ENCODE measurements at regions not wholly inside any gene's neighbourhood (a gene's known extent, or its start where the extent isn't known, plus 50 kb on each side); places are given as distances from the start of the nearest gene placed in this dataset.

GRCh38 chr4:100083289-100083688 is 107.0 kb downstream of the DDIT4L start:
- DNase-seq = no peak

DNA sequence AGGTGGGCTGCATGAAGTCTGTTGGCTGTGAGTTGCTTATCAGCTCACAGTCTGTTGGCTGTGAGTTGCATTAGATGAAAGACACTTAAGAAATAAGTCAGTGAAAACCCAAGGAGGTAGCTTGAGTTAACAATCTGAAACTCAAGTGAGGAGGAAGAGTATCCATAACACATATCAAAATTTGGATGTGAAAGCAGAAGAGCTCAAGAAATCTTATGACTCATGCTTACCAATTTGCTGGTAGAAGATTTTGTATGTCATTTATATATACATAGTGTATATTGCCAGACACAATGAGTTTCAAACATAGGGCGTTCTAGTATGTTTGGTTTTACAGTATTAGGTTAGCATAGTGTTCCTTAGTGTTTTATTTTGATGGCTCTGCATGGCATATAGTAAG is 107.4 kb downstream of the DDIT4L start:
- DNase-seq = no peak

GRCh38 chr4:100081491-100081890 is 108.8 kb downstream of the DDIT4L start:
- no peak for DNase-seq

- DNase-seq = no peak
Measured at GRCh38 chr4:100079264-100079663, 111.0 kb downstream of the DDIT4L start.

DNA sequence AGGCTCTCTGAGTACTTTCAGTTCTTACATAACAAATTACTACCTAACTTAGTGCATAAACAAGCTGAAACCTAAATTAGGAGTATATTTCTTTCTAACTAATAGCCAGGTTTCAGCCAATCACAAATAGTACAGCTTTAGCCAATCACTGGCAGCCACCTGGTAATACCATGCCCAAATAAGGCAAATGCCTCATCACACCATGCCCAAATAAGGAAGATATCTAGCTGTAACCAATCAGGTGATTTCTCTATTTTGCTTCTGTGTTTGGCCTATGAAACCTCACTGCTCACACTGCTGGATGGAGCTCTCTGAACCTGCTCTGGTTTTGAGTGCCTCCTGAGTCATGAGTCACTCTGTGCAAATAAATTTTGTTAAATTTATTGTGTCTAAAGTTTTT is 113.5 kb downstream of the DDIT4L start:
- DNase-seq = no peak

GRCh38 chr4:100075486-100076270 is 114.6 kb downstream of the DDIT4L start:
- DNase-seq = no peak

DNA sequence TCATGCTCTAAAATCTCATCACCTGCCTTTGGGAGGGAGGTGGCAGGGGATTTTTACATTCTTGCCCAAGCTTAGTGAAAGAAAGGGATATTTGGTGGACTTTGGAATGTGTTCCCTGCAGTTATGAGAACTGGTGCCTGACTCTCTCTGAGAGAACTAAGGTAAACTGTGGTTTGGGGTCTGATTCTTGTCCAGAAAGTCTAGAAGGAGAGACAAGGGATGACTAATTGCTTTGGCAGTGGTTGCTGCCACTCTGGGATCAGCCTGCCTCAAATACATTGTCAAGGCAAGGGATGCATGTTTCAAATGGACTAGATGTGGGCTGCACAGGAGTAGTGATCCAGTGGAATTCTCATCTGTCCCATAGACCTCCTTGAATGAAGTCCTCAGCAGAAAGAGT is 115.2 kb downstream of the DDIT4L start:
- no peak for DNase-seq

DNA sequence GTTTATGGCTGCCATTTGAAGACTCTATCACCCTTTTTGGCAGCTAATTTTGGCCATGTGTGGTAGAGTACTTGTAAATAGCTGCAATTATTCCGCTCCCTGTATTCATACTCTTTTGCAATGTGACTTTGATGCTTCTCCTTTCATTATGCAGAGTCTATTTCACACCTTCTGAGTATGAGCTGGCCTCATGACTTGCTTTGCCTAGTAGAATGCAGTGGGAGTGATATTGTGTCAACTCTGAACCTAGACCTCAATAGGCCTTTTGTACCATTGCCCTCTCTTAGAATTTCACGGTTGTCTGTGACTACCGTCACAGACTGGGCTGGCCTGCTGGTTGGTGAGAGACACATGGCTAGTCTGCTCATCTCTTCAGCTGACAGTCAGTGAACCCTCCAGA is 118.8 kb downstream of the DDIT4L start:
- DNase-seq = no peak

GRCh38 chr4:100070868-100071267 is 119.4 kb downstream of the DDIT4L start:
- no peak for DNase-seq

GRCh38 chr4:100069207-100069606 is 119.1 kb upstream of the H2AZ1 start:
- no peak for DNase-seq

GRCh38 chr4:100067255-100067654 is 117.2 kb upstream of the H2AZ1 start:
- DNase-seq = no peak

DNA sequence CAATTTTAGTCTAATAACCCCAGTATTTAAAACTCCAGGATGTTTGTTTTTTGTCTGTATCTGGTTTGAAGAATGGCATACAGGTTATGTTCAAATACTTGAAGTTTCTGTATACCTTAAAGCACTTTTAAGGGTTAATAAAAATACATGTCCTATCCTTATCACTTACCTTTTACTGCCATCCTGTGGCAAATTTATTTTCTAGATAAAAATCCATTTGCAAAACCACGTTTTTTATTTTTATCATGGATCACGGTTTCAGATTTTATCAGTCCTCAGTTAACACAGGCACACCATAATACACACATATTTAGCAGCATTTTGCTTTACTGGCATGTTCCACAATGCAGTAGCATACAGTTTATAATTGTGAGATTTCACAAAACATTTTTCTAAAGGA is 113.3 kb upstream of the H2AZ1 start:
- no peak for DNase-seq

DNA sequence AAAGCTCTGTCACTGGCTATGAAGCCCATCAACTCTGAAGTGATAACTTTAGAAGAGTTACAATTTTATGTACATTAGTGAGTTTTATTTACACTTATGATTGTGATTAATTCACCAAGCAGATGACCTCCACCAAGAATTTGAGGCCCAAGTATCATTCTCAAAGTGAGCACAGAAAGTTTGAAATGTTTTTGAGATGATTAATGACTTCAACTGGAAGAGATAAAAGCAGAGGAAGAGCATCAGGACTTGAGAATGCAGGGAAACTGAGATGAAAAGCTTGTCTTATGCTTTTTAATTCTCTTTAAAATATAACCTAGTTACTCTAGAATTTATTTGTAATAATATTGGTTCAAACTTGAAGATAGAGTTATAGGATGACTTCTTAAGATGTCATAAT is 112.8 kb upstream of the H2AZ1 start:
- DNase-seq = no peak

- no peak for DNase-seq
Measured at GRCh38 chr4:100061835-100062234, 111.8 kb upstream of the H2AZ1 start.

GRCh38 chr4:100060765-100061416 is 110.8 kb upstream of the H2AZ1 start:
- DNase-seq = no peak

DNA sequence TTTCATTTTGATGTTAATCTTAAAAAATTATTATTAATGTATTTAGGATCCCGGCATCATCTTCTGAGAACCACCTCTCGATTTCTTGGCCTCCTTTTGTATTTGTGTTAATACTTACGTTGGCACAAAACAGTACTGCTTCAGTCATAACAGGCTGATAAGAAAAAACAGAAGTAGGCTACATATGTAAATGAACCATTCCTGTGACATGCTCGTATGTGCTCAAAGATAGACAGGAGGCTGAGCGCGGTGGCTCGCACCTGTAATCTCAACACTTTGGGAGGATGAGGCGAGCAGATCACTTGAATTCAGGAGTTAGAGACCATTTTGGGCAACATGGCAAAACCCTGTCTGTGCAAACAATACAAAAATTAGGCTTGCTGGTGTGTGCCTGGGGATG is 109.4 kb upstream of the H2AZ1 start:
- no peak for DNase-seq

- no peak for DNase-seq
Measured at GRCh38 chr4:100056701-100057100, 106.6 kb upstream of the H2AZ1 start.

- DNase-seq = no peak
Measured at GRCh38 chr4:100054071-100054470, 104.0 kb upstream of the H2AZ1 start.

DNA sequence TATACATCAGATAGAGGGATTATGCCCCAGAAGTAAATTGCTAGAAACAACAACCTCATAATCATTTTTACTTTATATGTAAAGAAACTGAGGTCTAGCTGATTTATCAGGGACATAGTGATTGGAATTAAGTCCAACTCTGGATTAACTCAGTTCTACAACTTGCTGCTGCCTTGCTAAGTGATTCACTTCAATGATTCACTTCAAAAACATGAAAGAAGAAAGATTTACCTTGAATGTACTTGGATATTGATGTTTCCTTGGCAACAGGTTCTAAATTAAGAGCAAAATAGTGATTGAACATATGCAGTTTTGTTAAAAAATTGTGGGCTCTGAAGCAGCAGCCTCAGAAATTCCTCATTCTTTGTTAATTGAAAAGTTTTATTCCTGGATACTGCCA is 99.8 kb upstream of the H2AZ1 start:
- DNase-seq = no peak

- DNase-seq = no peak
Measured at GRCh38 chr4:100042711-100043110, 92.6 kb upstream of the H2AZ1 start.

- no peak for DNase-seq
Measured at GRCh38 chr4:100042235-100042634, 92.2 kb upstream of the H2AZ1 start.

- no peak for DNase-seq
Measured at GRCh38 chr4:100041646-100042045, 91.6 kb upstream of the H2AZ1 start.

DNA sequence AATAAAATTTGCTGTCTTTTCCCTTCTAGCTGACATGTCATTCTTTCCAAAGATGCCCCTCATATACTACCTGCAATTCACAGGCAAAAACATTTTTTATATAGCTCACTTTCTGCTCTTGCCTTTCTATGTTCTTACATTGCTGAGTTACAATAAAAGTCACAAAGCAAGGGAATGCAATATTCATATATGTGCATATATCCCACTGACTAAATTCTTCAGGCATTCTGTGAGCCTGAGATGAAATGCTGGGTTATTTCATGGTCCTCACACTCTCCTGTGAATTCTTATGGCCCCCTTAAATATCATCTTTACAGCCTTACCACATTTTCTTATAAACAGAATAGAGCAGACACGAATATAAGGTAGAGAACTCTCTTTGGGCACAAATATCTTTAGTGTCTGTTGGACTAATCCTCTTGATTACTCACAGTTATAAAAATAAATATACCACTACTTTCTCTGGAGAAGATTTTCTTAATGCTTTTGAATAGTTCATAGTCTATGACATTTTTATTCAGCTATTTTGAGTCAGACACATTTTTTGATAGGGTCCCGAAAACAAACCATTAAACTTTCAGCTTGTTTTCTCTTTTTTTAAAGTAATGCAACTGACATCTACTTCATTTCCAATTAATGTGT is 84.1 kb upstream of the H2AZ1 start:
- no peak for DNase-seq

GRCh38 chr4:100026066-100026465 is 76.0 kb upstream of the H2AZ1 start:
- no peak for DNase-seq

Data from CD4-positive, alpha-beta T cell treated with Interleukin-4 for 4 hours (primary cell).